G401 (cell line): ENCODE measurements at regions not wholly inside any gene's neighbourhood (a gene's known extent, or its start where the extent isn't known, plus 50 kb on each side); places are given as distances from the start of the nearest gene placed in this dataset.

ENCODE experiments used
- DNase-seq: peaks from one replicate; pipeline ENCODE4 v3.0.0-alpha.2; 2015; ENCODE audit warnings: low spot score
- in situ Hi-C: cut with HindIII; loops from 2 replicates; pipeline ENCODE4 v1.10.0; 2016; ENCODE audit warnings: low sequenced_read_pairs, mixed read lengths

DNA sequence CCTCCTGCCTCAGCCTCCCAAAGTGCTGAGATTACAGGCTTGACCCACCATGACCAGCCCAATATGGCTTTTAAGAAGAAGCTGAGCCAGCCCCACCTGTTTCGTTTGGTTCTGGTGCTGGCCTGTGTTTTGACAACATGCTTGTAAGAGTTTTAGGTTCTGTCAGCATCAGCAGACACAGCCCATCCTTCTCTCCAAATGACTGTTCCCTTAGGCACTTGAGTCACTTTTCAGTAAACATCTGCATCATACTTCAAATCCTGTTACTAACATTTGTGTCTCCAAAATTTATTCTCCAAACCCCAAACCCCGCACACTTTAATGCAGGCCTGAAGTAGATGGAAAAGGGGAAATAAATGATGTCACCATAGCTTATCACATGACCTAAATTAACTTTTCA is 1118.5 kb downstream of the TSN start:
- no peak for DNase-seq
- in situ Hi-C loops = no loop called here

DNA sequence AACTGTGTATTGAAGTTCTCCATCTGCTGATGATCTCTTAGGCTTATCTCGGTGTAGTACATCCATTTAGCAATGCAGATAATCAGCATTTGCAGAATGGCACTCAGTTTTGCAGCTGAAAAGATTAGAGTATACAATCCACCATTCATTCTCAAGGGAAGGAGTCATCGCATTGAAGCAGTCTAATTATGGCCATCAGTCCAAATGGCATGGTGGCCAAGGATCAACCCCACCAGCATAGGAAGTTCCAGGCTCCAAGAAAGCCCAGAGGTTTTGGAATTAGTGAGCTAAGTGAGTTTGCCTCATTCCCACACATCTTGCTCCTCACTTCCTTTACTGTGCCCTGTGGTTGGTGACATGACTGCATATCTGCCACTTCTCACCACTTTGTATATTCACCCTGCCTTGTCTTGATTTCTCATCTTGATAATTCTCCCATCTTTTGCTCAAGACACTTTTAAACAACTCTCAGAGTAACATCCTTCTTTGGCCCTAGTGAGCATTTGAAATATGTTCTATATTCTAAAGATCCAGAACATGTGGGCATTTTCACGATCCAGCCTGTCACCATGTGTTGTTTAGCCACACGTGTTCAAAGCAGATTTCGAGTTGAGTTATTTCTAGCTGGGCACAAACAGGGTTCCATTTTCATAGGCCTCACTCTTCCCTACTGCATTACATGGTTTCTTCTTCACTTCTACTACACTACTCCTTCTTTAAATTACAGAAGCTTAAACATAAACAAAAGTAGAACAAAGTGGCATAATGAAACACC is 1119.8 kb downstream of the TSN start:
- DNase-seq = no peak
- in situ Hi-C loops = no loop called here

DNA sequence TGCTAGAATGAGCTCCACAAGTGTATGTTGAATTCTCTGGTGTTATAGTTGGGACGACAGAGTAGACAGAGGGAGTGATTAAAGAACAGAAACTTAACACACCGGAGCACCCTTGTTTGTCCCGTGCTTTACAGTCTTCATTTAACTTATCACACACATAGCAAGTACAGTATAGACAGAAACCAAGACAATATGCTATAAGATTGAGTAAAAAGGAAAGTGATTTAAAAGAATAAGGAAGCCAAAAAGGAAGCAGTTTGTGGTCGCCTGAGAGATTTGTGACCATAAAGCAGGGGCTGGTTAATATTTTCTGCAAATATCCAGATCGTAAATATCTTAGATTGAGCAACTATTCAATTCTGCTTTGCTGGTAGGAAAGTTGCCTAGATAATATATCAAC is 1128.4 kb downstream of the TSN start:
- no peak for DNase-seq
- in situ Hi-C loops = no loop called here

DNA sequence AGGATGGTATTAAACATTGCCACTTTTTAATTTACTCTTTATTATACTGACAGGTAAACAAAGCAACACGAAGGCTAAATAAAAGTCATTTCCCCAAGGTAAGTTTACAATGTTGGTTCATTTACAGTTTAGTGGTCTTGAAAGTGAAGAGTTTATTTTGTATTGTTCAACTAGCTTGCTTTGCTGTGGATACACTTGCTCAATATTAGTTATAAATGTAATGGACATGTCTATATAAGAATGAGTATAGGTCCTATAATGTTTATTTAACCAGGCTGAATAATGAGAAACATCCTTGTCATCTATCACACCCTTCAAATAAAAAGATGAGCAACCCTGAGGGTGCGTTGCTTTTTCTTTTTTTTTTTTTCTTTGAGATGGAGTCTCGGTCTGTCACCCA is 1129.4 kb downstream of the TSN start:
- no peak for DNase-seq
- in situ Hi-C loops = no loop called here

DNA sequence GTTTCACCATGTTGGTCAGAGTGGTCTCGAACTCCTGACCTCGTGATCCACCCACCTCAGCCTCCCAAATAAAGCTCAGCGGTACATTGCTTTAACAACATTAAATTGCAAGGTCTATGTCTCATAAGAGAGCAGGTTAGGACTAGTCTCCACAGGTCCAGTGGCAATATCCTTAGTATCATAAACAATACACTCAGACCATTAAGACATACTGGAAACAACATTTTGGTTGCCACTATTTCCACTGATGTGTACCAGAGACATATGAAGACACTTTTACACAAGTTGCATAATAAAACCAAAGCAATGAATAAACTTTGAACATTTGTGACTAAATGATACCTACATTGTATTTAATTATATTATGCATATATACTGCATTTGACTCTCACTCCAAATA is 1130.0 kb downstream of the TSN start:
- DNase-seq = no peak
- in situ Hi-C loops = no loop called here

DNA sequence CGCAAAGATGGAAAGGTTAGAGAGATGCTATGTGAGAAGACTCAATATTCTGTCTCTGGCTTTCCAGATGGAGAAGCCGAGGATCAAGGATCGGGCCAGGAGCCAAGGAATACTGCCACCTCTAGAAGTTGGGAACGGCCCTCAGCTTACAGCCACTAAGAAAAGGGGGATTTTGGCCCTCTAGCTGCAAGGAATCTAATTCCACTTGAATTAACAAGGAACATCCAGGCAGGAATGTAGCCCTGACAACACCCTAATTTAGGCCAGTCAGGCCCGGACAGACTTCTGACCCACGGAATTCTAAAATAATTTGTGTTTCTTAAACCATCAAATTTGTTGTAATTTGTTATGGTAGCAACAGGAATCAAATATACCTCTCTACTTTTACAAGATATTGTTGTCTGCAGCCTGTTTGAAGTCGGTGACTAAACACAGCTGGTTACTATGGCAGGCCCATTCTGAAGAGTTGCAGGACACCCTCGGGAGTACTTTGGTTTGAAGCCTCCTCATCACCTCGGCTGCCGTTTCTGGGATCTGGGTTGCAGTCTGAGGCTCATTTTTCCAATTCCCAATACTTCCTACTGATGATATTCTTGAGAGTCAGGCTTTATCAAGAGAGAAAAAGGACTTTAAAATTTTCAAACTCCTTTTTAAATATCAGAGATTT is 1131.2 kb downstream of the TSN start:
- in situ Hi-C loops = no loop called here
- DNase-seq = no peak

DNA sequence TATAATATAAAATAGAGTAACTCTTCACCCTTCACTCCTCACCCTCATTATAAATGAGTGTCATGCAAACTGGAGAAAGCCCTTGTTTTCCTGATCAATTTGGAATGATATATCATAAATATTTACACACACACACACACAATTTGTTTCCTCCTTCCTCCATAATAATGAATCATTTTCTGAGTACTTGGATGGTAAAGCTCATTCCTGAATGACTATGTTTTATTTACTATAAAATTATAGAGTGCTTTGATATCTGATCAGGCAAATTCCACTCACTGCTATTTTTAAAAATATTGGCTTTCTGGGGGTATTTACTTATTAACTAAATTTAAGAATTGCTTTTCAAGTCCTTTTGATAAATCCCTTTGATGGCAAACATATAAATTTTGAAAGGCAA is 1125.5 kb upstream of the CNTNAP5 start:
- in situ Hi-C loops = no loop called here
- DNase-seq = no peak

DNA sequence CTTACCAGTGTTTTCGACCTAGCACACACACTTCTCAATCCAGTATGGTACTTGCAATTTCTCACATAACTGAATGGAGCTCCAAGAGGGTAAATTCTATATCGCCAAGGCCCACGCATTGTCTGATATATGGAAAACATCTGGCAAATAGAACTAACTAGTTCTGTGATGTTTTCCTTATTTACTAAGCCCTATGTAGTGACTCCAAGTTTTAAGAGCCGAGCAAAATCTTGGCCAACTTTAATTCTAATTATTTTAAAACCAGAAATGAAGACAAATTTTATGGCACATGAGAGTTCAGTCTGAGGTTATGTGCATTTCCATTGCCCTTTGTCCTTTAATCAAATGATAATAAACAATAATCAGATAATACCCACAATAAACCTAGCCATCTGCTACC is 1119.7 kb upstream of the CNTNAP5 start:
- in situ Hi-C loops = no loop called here
- DNase-seq = no peak

DNA sequence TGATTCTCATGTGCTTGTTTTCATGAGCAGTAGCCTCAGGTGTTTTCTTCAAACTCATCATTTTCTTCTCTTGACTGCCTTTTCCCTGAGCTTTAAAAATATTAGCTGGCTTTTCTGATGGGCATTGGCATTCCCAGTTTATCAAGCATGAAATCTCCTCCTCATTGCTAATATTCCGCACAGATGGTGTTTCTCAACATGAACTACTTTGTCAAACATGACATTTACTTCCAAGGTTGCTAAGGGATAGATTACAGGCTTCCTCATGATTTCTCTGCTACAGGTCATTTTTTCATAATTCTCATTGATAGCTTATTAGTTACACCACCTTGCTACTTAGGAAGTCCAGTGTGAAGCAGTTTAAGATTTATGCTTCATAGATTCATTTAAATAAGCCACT is 1116.9 kb upstream of the CNTNAP5 start:
- in situ Hi-C loops = no loop called here

DNA sequence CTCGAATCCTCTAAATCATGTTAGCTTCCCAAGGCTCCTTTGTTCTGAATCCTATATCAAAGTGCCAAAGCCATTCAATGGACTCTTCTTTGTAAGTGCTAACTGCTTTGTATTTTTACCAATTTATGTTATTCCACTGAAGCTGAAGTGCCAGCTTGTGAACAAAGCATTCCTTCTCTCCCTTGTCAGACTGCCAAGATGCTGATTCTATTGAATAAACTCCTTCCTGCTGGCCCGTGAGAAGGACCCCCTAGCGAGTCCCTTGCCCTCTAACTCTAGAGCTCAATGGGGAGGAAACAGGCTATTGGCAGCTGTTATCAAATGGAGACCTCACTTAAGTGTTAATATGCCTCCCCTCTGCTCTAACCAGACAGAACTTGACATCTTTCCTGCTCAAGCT is 1097.9 kb upstream of the CNTNAP5 start:
- in situ Hi-C loops = no loop called here
- peak; percentile 14 for DNase-seq

More for the DNA sequence above, 1116.9 kb upstream of the CNTNAP5 start:
- DNase-seq = no peak

DNA sequence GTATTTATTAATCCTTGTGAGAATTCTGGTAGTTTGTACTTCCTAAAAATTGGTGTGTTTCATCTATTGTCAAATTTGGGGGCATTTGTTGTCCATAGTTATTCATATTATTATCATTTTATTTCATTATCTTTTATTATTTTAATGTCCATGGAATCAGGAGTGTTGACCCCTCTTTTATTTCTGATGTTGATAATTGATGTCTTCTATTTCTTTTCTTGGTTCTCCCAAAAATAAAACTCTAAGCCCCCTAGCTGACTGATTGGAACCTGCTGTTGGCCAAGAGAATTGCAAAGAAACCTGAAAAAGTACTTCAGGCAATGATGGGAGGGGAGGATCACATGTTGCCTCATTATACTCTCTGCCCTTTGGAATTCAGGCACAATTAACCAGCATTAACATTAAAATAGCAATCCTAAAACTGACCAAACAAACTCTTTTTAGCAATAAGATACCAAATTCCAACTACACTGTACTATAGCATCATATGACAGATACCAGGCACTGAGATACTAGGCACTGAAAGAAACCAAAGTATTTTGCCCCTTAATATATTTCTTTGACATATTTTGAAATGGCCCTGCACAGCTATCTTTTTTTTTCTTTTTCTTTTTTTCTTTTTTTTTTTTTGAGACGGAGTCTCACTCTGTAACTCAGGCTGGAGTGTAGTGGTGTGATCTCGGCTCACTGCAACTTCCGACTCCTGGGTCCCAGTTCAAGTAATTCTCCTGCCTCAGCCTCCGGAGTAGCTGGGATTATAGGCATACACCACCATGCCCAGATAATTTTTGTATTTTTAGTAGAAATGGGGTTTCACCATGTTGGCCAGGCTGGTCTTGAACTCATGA is 1097.2 kb upstream of the CNTNAP5 start:
- in situ Hi-C loops = no loop called here
- DNase-seq = no peak

DNA sequence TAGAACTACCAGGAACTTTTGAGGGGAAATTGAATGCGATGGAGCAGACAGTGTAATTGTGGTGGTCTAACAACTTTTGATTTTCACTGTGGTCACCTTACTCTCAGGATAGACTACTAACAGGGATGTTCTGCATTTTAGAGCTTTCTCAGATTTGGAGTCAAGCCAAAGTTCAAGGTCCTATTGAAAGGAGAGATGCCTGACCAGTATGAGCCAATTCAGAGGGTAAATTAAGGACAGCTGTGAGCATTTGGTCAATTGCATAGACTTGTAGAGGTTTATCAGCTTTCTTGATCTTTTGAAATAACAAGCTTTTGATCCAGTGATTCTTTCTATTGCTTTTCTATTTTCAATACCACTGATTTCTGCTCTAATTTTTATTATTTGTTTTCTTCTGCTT is 1095.7 kb upstream of the CNTNAP5 start:
- in situ Hi-C loops = no loop called here
- DNase-seq = no peak

DNA sequence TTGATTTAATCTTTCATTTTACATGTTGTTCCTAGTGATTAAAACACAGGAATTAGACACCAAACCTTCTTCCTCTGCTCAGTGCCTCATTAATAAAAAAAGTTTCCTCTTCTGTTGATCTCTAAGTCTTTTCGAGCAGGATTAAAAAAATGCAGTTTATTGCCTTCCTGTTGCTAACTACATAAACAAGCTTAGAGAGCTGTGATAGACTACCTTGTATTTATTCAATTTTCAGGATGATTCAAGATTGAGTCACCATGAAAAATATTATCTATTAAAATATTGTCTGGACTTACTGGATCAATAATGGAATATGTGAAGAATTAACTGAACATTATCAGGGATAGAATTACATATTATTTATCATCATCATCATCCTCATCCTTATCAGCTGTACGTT is 1089.6 kb upstream of the CNTNAP5 start:
- no peak for DNase-seq
- in situ Hi-C loops = no loop called here

DNA sequence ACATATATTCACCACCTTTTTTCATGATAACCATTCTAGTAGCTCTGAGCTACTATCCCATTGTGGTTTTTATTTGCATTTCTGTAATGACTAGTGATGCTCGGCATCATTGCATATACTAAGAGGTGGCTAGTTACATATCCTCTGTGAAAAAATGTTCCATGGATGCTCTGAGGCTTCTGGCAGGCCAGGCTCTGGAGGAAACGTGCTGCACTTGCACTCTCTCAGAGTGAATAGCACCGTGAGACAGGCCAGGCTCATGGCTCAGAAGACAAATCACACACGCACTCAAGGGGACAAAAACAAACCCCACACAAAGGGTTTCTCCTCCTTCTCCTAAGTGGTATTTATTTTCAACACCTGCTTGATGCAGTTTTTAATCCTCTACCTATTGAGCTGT is 1085.3 kb upstream of the CNTNAP5 start:
- no peak for DNase-seq
- in situ Hi-C loops = no loop called here

DNA sequence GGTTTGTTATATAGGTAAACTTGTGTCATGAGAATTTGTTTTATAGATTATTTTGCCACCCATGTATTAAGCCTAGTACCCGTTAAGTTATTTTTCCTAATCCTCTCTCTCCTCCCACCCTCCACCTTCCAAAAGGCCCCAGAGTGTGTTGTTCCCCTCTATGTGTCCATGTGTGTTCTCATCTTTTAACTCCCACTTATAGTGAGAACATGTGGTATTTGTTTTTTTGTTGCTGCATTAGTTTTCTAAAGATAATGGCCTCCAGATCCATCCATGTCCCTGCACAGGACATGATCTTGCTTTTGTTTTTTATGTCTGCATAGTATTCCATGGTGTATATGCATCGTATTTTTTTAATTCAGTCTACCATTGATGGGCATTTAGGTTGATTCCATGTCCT is 1075.6 kb upstream of the CNTNAP5 start:
- DNase-seq = no peak
- in situ Hi-C loops = no loop called here

DNA sequence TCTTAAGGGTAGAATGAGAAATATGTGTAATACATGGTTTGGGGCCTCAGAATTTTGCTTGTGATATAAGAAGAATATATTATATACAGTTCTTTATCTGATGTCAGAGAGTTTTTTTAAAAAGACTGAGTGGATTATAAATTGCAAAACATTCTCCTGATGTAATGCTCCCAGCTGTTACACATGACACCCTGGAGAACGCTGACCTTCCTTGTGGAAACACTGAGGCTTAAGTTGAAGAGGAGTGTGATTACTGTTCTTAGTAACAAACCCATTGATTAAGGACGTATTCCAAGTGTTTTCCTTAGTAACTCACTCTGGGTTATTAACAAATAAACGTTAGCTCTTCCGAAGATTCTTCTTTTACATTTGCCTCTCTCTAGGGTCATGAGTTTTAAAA is 1069.3 kb upstream of the CNTNAP5 start:
- DNase-seq = no peak
- in situ Hi-C loops = no loop called here

DNA sequence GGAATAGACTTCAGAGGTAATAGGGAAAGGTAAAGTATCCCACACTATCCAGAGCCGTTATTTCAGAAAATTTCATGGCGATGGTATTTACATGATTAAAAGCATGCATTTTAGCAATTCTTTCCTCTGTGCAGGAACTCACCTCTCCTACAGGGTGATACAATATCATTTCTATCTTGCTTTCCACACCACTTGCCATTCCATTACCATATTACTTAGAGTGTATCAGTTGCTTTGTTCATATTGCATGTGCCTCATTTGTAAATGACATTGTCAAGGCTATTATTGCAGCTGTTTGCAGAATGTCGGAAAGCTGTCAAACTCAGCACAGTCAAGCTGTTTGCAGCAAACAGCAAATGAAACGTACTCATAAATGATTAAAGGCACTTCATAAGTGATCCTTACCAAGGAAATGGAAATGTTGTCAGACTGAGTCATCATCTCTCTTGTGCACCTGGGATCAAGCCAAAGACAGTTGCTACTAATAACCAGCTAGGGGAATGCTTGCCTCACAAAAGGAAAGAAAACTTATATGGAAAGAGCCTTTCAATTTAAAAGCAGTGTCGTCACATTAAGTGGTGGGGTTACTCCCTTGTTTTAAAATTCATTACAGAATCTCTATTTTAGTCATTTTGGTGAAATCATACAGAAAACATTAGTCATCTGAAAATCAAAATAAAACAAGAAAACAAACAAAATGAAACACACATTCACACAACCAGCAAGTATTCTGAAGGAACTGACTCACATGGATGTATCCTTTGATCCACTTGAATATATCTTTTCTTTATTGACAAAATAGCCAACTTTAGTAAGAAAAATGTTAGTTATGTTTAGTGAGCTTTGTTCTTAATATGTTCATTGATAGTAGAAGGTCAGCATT is 1064.1 kb upstream of the CNTNAP5 start:
- DNase-seq = no peak
- in situ Hi-C loops = no loop called here

DNA sequence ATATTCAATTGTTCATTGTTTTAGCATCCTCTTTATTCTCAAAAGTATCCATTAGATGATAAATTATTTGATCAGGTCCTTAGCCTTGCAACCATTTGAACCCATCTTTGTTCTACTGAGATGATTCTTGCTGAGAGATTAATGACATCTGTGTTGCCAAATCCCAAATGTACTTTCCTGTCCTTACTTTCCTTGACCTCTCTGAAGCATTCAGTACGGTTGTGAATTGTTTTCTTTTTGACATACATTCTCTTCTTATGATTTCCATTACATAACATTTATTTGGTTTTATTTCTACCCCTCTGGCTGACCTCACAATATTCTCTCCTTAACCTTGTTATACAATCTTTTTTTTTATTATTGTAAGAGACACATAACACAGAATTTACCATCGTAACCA is 1058.6 kb upstream of the CNTNAP5 start:
- in situ Hi-C loops = no loop called here
- DNase-seq = no peak

DNA sequence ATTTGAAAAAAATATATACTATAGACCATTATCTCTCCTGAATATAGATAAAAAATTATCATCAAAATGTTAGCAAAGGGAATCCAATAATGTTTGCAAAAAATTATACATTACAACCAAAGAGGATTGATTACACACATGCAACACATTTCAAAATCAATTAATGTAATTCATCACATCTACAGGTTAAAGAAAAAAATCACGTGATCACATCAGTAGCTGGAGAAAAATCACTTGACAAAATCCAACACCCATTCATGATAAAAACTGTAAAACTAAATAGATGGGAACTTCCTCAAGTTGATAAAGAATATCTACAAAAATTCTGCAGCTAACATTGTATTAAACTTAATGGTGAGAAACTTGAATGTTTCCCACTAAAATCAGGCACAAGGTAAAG is 1047.5 kb upstream of the CNTNAP5 start:
- in situ Hi-C loops = no loop called here
- no peak for DNase-seq
